H1 (cell line): ENCODE measurements at regions not wholly inside any gene's neighbourhood (a gene's known extent, or its start where the extent isn't known, plus 50 kb on each side); places are given as distances from the start of the nearest gene placed in this dataset.

Source experiments
- BRCA1 ChIP-seq: IDR thresholded peaks from 2 replicates; pipeline ENCODE4 v1.6.1; 2012; ENCODE audit warnings: low read depth, low read length, improper control_type of control experiment
- EZH2 ChIP-seq: fragments of 200-600 bp; sonication (generic); IDR thresholded peaks from 2 replicates; pipeline ENCODE4 v1.7.1; 2012; ENCODE audit warnings: low read depth, mild to moderate bottlenecking, moderate library complexity, low read length, inconsistent platforms; ENCODE audit not compliant: severe bottlenecking
- GABPA ChIP-seq: IDR thresholded peaks from 2 replicates; pipeline ENCODE4 v1.6.1; 2011; ENCODE audit warnings: mild to moderate bottlenecking, low read length, moderate library complexity, borderline replicate concordance; ENCODE audit not compliant: insufficient read depth
- POLR2A ChIP-seq, 2 experiments: IDR thresholded peaks; 1 replicate in 1 of 2; 2 replicates in 1 of 2; pipeline ENCODE4 v1.6.1; 2011; ENCODE audit warnings: low read depth in 2 of 2, low read length in 2 of 2, mild to moderate bottlenecking in 2 of 2; ENCODE audit errors: control extremely low read depth in 1 of 2
- POLR2AphosphoS5 ChIP-seq: IDR thresholded peaks from 2 replicates; pipeline ENCODE4 v1.6.1; 2011; ENCODE audit warnings: low read depth, low read length
- RAD21 ChIP-seq, 2 experiments: IDR thresholded peaks in 1 of 2; conservative IDR thresholded peaks in 1 of 2; 2 replicates each; pipeline ENCODE4 v1.6.1; 2011; ENCODE audit warnings: low read depth in 2 of 2, low read length in 2 of 2, improper control_type of control experiment in 1 of 2, inconsistent platforms in 1 of 2, mild to moderate bottlenecking in 1 of 2, moderate library complexity in 1 of 2
- SP4 ChIP-seq: IDR thresholded peaks from 2 replicates; pipeline ENCODE4 v1.6.1; 2012; ENCODE audit warnings: low read length, inconsistent platforms
- TF ChIP-seq, protein P1 (sequence below), 3 experiments: IDR thresholded peaks; 1 replicate in 2 of 3; 2 replicates in 1 of 3; pipeline versions ENCODE4 v1.5.1 to v1.6.1; 2011; ENCODE audit warnings: low read length in 3 of 3, mild to moderate bottlenecking in 3 of 3, inconsistent platforms in 2 of 3, low read depth in 1 of 3, moderate library complexity in 1 of 3; ENCODE audit not compliant: insufficient read depth in 1 of 3; ENCODE audit errors: control extremely low read depth in 1 of 3

DNA sequence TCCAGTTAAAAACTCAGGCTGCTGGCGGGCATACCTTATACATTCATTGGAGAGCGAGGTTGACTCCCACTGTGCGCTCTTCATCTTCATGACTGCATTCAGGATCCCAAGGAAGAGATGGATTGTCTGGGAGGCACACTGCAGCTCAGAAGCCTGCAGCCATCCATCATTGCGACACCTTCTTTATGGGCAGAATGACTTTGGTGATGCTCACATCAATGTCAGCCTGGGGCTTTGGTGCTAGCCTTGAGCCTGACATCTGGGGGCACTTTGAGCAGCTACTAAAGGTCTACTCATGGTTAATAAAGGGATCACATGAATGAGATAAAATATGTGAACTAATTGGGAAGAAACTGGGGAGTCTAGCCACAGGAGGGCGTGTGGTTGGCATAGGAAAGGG lies 229.3 kb downstream of the PRDM2 start:
- TF ChIP-seq EZH2: no peak
- TF ChIP-seq, protein P1, sequence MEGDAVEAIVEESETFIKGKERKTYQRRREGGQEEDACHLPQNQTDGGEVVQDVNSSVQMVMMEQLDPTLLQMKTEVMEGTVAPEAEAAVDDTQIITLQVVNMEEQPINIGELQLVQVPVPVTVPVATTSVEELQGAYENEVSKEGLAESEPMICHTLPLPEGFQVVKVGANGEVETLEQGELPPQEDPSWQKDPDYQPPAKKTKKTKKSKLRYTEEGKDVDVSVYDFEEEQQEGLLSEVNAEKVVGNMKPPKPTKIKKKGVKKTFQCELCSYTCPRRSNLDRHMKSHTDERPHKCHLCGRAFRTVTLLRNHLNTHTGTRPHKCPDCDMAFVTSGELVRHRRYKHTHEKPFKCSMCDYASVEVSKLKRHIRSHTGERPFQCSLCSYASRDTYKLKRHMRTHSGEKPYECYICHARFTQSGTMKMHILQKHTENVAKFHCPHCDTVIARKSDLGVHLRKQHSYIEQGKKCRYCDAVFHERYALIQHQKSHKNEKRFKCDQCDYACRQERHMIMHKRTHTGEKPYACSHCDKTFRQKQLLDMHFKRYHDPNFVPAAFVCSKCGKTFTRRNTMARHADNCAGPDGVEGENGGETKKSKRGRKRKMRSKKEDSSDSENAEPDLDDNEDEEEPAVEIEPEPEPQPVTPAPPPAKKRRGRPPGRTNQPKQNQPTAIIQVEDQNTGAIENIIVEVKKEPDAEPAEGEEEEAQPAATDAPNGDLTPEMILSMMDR (IDR thresholded peaks at IDR 0.05; ENCODE audit: control extremely low read depth in 1 of 3, insufficient read depth in 1 of 3, low read depth in 1 of 3, low read length in 3 of 3): no peak
- TF ChIP-seq RAD21 (IDR thresholded peaks at IDR 0.05 in 1 of 2, conservative IDR thresholded peaks at IDR 0.05 in 1 of 2; ENCODE audit: low read depth in 2 of 2, low read length in 2 of 2): no peak
- TF ChIP-seq GABPA: no peak
- no peak for TF ChIP-seq POLR2A (IDR thresholded peaks at IDR 0.05; ENCODE audit: control extremely low read depth in 1 of 2, low read depth in 2 of 2, low read length in 2 of 2)
- TF ChIP-seq BRCA1: no peak
- no peak for TF ChIP-seq POLR2AphosphoS5
- no peak for TF ChIP-seq SP4
